DOHH2 (cell line): ENCODE measurements at regions not wholly inside any gene's neighbourhood (a gene's known extent, or its start where the extent isn't known, plus 50 kb on each side); places are given as distances from the start of the nearest gene placed in this dataset.

Experiments
- H3F3A ChIP-seq: fragments of 200-600 bp; sonication (generic), shearing (Covaris generic); 2 replicates; pipeline ENCODE4 v1.6.0; 2016; ENCODE audit warnings: antibody characterized with exemption, mild to moderate bottlenecking; ENCODE audit not compliant: control insufficient read depth, insufficient read depth
- H3K27ac ChIP-seq: fragments of 200-600 bp; sonication (generic); 2 replicates; pipeline ENCODE4 v1.5.1; 2014; ENCODE audit warnings: low read depth, mild to moderate bottlenecking, low read length, moderate library complexity
- H3K27me3 ChIP-seq: fragments of 200-600 bp; sonication (generic); 2 replicates; pipeline ENCODE4 v1.6.1; 2014; ENCODE audit warnings: mild to moderate bottlenecking, low read length, mixed read lengths; ENCODE audit not compliant: control insufficient read depth
- H3K36me3 ChIP-seq: fragments of 200-600 bp; sonication (generic); 2 replicates; pipeline ENCODE4 v1.6.1; 2014; ENCODE audit warnings: mild to moderate bottlenecking, low read length, moderate library complexity, mixed read lengths; ENCODE audit not compliant: control insufficient read depth
- H3K4me1 ChIP-seq: fragments of 200-600 bp; sonication (generic); 2 replicates; pipeline ENCODE4 v1.6.1; 2014; ENCODE audit warnings: mild to moderate bottlenecking, low read length, mixed read lengths; ENCODE audit not compliant: control insufficient read depth
- H3K4me2 ChIP-seq: fragments of 200-600 bp; sonication (generic); 2 replicates; pipeline ENCODE4 v1.6.0; 2014; ENCODE audit warnings: mild to moderate bottlenecking, low read length, moderate library complexity
- H3K4me3 ChIP-seq: fragments of 200-600 bp; sonication (generic); 2 replicates; pipeline ENCODE4 v1.5.1; 2014; ENCODE audit warnings: mild to moderate bottlenecking, low read length, mixed read lengths
- H3K79me2 ChIP-seq: fragments of 200-600 bp; sonication (generic); 2 replicates; pipeline ENCODE4 v1.6.1; 2014; ENCODE audit warnings: mild to moderate bottlenecking, low read length, mixed read lengths; ENCODE audit not compliant: control insufficient read depth
- H3K9me2 ChIP-seq: fragments of 200-600 bp; sonication (generic); replicated peaks from 2 replicates; pipeline ENCODE4 v1.6.1; 2014; ENCODE audit warnings: mild to moderate bottlenecking, low read length, mixed read lengths; ENCODE audit not compliant: control insufficient read depth
- H3K9me3 ChIP-seq: fragments of 200-600 bp; sonication (generic); 2 replicates; pipeline ENCODE4 v1.6.1; 2014; ENCODE audit warnings: antibody characterized with exemption, low read length, mixed read lengths; ENCODE audit not compliant: control insufficient read depth, insufficient read depth
- H4K20me1 ChIP-seq: fragments of 200-600 bp; sonication (generic); 2 replicates; pipeline ENCODE4 v1.6.0; 2014; ENCODE audit warnings: low read depth, mild to moderate bottlenecking, antibody characterized with exemption, low read length, moderate library complexity; ENCODE audit not compliant: control insufficient read depth, insufficient read depth
- CTCF ChIP-seq: fragments of 200-600 bp; sonication (generic); IDR thresholded peaks from one replicate; pipeline ENCODE4 v1.5.1; 2014; ENCODE audit warnings: antibody characterized with exemption, mild to moderate bottlenecking, low read depth, low read length; ENCODE audit not compliant: poor library complexity, severe bottlenecking
- EZH2phosphoT487 ChIP-seq: fragments of 200-600 bp; sonication (generic); IDR thresholded peaks from 2 replicates; pipeline ENCODE4 v1.6.1; 2017; ENCODE audit warnings: borderline replicate concordance, mild to moderate bottlenecking, antibody characterized with exemption, low read length, moderate library complexity, mixed read lengths

GRCh38 chr2:41062336-41062735, 610.4 kb upstream of the SLC8A1 start:
- no peaks in the 10 kb centered on the region for H3K27me3 ChIP-seq
- H3K4me3 ChIP-seq = no peak overlapping the region
- H3K27ac ChIP-seq = no peak overlapping the region
- H3K79me2 ChIP-seq = no peaks in the 10 kb centered on the region
- H3K9me3 ChIP-seq = no peaks in the 10 kb centered on the region
- TF ChIP-seq CTCF (no peak), EZH2phosphoT487 (no peak)
- no peak overlapping the region for H3K4me2 ChIP-seq
- no peaks in the 10 kb centered on the region for H4K20me1 ChIP-seq
- no peaks in the 10 kb centered on the region for H3K36me3 ChIP-seq
- H3K4me1 ChIP-seq = no peaks in the 10 kb centered on the region
- H3K9me2 ChIP-seq = no peaks in the 10 kb centered on the region
- H3F3A ChIP-seq = no peaks in the 10 kb centered on the region

DNA sequence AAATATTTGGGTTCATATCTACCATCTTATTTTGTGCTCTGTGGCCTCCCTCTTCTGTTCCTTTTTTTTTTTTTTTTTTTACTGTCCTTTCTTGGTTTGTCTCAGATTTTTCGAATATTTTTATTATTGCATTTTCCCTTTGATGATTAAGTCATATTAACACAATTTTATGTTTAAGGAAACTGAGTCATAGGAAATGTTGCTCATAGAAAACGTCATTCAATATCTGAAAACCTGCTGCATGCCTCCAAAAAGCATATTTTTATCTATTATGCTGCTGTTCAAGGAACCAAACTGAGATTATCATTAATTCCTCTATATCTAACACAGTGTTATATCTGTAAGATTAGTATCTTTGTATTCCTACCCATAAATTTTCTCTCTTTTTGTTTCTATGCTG, 614.3 kb upstream of the SLC8A1 start:
- no peak overlapping the region for H3K27ac ChIP-seq
- no peak overlapping the region for H3K4me3 ChIP-seq
- no peaks in the 10 kb centered on the region for H3K27me3 ChIP-seq
- H3K9me3 ChIP-seq = no peaks in the 10 kb centered on the region
- H3K4me2 ChIP-seq = no peak overlapping the region
- H3F3A ChIP-seq = no peaks in the 10 kb centered on the region
- H3K4me1 ChIP-seq = no peaks in the 10 kb centered on the region
- H4K20me1 ChIP-seq = no peaks in the 10 kb centered on the region
- H3K9me2 ChIP-seq = no peaks in the 10 kb centered on the region
- H3K36me3 ChIP-seq = no peaks in the 10 kb centered on the region
- TF ChIP-seq EZH2phosphoT487 (no peak), CTCF (no peak)
- no peaks in the 10 kb centered on the region for H3K79me2 ChIP-seq

DNA sequence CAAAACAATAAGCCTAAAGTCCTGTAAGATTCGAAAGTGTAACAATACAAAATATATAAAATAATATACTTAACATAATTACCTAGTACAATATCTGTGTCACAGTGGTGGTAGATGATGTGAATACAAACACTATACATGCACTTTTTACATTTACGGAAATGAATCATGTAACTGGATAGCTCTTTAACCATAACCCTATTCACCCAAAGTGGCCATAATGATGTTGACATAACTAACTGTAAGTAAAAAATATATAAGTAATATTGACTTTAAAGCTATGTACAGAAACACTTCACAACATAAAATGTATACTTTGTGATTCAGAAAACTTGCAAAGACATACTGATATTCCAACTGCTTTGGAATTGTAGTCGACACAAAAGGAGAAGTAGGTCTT, 616.9 kb upstream of the SLC8A1 start:
- no peaks in the 10 kb centered on the region for H3K36me3 ChIP-seq
- no peaks in the 10 kb centered on the region for H3K79me2 ChIP-seq
- no peaks in the 10 kb centered on the region for H4K20me1 ChIP-seq
- H3K9me3 ChIP-seq = no peaks in the 10 kb centered on the region
- no peaks in the 10 kb centered on the region for H3K9me2 ChIP-seq
- no peak overlapping the region for H3K4me2 ChIP-seq
- H3K27ac ChIP-seq = no peak overlapping the region
- no peaks in the 10 kb centered on the region for H3F3A ChIP-seq
- no peak for TF ChIP-seq EZH2phosphoT487
- TF ChIP-seq CTCF = no peak
- no peaks in the 10 kb centered on the region for H3K4me1 ChIP-seq
- H3K27me3 ChIP-seq = no peaks in the 10 kb centered on the region
- no peak overlapping the region for H3K4me3 ChIP-seq

GRCh38 chr2:41078341-41078740, 626.5 kb upstream of the SLC8A1 start:
- no peaks in the 10 kb centered on the region for H3K4me1 ChIP-seq
- no peaks in the 10 kb centered on the region for H3K36me3 ChIP-seq
- no peak overlapping the region for H3K27ac ChIP-seq
- H3K27me3 ChIP-seq = no peaks in the 10 kb centered on the region
- no peak overlapping the region for H3K4me2 ChIP-seq
- H3K79me2 ChIP-seq = no peaks in the 10 kb centered on the region
- no peaks in the 10 kb centered on the region for H3F3A ChIP-seq
- no peaks in the 10 kb centered on the region for H4K20me1 ChIP-seq
- H3K9me3 ChIP-seq = no peaks in the 10 kb centered on the region
- TF ChIP-seq EZH2phosphoT487 (no peak), CTCF (no peak)
- H3K4me3 ChIP-seq = no peak overlapping the region
- H3K9me2 ChIP-seq = no peaks in the 10 kb centered on the region
